GM10248 (cell line): ENCODE measurements at regions not wholly inside any gene's neighbourhood (a gene's known extent, or its start where the extent isn't known, plus 50 kb on each side); places are given as distances from the start of the nearest gene placed in this dataset.

Experiments
- CTCF ChIA-PET: fragments of 300-600 bp; sonication (Branson Sonifier 250); formaldehyde crosslinking; extraction: SDS; loops from one replicate; lab custom pipeline; 2021; ENCODE audit warnings: antibody characterized with exemption; lab: Yijun Ruan, JAX
- POLR2A ChIA-PET: fragments of 350-650 bp; sonication (Branson Sonifier 250); formaldehyde crosslinking; extraction: SDS; loops from one replicate; lab custom pipeline; 2020; ENCODE audit warnings: antibody characterized with exemption; lab: Yijun Ruan, JAX
- DNase-seq: peaks from one replicate; pipeline ENCODE4 v3.0.0; 2012; ENCODE audit errors: extremely low spot score
- TF ChIP-seq, protein P1 (sequence below): IDR thresholded peaks from 2 replicates; pipeline ENCODE4 v1.5.1; 2012; ENCODE audit warnings: mild to moderate bottlenecking, low read depth; ENCODE audit errors: extremely low read depth, missing control alignments, control extremely low read depth

DNA sequence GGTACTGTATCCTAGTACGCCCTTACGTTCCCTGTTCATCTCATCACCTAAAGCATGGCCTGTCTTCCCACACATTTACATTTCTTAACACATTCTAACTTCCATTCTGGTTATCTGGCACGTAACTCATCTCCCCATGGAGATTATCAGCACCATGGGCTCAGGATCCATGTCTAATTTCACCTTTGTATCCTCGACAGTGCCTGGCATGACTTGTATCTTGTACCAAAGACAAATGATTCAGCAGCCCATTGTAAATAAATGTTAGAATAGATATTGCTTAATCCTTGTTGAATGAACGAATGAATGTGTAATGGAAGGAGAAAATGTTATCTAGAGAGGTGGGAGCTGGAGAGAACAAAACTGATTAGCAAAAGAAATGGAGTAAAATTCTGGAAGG lies 69.7 kb upstream of the TPM1 start:
- TF ChIP-seq, protein P1, sequence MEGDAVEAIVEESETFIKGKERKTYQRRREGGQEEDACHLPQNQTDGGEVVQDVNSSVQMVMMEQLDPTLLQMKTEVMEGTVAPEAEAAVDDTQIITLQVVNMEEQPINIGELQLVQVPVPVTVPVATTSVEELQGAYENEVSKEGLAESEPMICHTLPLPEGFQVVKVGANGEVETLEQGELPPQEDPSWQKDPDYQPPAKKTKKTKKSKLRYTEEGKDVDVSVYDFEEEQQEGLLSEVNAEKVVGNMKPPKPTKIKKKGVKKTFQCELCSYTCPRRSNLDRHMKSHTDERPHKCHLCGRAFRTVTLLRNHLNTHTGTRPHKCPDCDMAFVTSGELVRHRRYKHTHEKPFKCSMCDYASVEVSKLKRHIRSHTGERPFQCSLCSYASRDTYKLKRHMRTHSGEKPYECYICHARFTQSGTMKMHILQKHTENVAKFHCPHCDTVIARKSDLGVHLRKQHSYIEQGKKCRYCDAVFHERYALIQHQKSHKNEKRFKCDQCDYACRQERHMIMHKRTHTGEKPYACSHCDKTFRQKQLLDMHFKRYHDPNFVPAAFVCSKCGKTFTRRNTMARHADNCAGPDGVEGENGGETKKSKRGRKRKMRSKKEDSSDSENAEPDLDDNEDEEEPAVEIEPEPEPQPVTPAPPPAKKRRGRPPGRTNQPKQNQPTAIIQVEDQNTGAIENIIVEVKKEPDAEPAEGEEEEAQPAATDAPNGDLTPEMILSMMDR, result no peak
- POLR2A ChIA-PET, result no interaction called here
- DNase-seq, result no peak
- CTCF ChIA-PET, result no interaction called here

DNA sequence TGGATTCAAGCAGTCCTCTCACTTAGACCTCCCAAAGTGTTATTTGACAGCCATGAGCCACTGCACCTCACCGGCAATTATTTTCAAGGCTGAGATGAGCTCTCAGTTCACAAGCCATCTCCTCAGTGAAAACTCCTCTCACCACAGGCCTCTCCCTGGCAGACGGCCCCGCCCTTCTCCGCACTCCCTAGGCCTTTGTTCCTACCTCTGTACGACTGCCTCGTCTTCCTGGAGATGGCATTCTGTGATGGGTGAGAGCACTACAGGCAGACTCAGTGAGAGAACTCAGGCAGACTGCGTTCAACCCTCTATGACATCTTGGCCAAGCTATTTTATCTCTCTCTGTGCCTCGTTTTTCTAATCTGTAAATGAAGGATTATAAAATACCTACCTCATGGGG lies 67.0 kb upstream of the TPM1 start:
- no peak for DNase-seq
- ChIA-PET CTCF (no interaction called here), POLR2A (no interaction called here)
- TF ChIP-seq, protein P1, result no peak

DNA sequence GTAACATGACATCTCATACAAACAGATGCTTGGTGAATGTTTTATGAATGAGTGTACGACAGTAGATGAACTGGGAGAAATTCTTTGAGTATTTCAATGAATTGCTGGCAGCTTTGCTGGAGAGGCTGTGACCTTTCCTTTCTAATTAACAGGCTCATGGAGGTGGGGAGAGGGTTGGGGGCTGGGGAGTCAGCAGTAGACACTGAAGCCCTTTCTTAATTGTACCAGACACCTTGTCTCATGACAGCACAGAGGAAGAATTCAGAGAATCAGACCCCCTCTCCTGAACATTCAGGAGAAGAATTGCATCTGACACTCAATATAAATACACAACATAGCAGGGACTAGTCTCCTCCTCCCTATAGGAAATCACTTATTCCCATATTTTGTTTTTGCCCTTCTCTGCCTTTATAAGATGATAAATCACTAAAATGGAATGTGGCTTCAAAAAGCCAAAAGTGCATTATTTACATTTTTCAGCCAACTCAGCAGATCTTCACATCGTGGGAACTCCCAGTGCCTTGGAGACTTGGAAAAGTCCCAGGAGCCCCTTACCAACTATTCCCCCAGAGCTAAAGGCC lies 66.2 kb upstream of the TPM1 start:
- POLR2A ChIA-PET, result no interaction called here
- TF ChIP-seq, protein P1, result no peak
- DNase-seq, result no peak
- CTCF ChIA-PET, result no interaction called here

DNA sequence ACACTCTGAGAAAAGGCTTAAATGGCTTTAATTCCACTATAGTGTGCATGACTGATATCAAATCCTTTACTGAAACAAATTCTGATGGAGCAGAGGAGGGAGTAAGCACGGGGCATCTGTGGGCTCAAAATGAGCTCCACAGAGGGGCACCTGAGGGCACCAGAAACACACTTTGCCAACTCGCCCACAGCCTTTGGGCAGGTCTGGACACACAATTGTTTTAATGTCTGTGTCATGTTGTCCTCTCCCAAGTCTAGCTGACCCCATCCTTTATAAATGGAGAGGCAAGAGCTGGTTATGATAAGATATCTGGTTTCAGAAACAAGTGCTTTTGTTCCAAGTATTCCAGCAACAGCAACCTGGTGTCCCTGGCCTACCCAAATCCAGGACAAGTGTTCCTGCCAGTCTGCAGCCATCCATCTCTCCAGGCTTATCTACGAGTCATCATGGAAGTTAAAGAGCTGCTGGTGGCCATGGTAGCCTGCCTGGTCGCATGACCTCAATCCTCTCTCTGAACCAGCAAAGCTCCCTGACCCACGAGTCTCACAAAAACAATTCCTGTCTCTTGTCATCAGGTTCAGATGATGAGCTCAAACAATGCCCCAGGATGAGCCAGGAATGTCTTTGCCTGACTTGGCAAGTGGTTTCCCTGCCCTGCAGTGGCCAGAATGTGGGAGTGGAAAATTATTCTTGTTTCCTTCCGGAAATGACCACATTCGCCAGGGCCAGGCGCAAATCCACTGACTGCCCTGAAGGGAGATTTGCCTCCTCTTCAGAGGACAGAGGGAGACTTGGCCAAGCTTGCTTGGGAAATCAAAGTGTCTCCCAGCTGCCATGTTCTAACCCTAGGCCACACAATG lies 64.4 kb upstream of the TPM1 start:
- ChIA-PET CTCF (interaction anchor here (0.7 to 0.9 kb wide), 3 partner anchors 9 to 38 kb away, joined by 3 read pairs; no protein-coding TSS in a partner anchor), POLR2A (no interaction called here)
- TF ChIP-seq, protein P1, result no peak
- DNase-seq, result no peak

DNA sequence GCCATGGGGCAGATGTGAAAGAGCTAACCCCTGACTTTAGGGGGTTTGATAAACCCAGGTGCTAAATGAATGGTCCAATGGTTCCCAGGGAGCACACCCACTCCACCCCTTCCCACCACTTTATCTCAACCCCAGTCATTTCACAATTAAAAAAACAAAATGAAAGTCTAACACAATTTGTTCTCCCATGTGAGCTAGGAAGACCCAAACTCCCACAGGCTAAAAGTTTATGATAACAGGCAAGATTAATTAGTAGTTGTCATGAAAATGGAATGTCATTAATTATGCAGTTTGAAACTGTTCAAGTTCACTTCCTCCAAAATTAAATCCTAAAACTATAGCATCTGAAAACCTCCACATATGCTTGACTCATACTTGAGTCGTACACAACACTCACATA lies 63.3 kb upstream of the TPM1 start:
- DNase-seq, result no peak
- ChIA-PET CTCF (no interaction called here), POLR2A (no interaction called here)
- TF ChIP-seq, protein P1, result no peak

DNA sequence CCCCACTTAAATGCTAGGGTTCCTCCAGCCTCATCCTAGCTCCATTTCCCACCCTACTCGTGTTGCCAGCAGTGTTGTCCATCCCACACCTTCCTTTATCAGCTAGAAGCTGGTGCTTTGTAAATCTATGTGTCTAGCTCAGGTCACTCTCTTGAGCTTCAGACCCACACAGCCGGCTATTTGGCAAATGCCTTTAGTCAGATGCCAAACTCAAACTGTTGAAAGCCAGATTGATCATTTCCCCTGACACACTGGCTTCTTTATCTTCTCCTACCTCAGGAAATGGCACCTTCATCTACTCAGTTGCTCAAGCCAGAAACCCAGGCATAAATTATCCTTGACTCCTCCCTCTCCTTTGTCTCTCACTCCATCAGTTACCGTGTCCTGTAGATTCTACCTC lies 61.5 kb upstream of the TPM1 start:
- POLR2A ChIA-PET, result no interaction called here
- CTCF ChIA-PET, result no interaction called here
- DNase-seq, result no peak
- TF ChIP-seq, protein P1, result no peak
